Muscle of arm (tissue), 1 donor: ENCODE measurements at regions not wholly inside any gene's neighbourhood (a gene's known extent, or its start where the extent isn't known, plus 50 kb on each side); places are given as distances from the start of the nearest gene placed in this dataset.

Source experiments
- DNase-seq: peaks from one replicate; pipeline ENCODE4 v3.0.0-alpha.2; 2013

- DNase-seq = no peak
Observed at GRCh38 chr10:4197676-4198075, 412.7 kb upstream of the KLF6 start.

DNA sequence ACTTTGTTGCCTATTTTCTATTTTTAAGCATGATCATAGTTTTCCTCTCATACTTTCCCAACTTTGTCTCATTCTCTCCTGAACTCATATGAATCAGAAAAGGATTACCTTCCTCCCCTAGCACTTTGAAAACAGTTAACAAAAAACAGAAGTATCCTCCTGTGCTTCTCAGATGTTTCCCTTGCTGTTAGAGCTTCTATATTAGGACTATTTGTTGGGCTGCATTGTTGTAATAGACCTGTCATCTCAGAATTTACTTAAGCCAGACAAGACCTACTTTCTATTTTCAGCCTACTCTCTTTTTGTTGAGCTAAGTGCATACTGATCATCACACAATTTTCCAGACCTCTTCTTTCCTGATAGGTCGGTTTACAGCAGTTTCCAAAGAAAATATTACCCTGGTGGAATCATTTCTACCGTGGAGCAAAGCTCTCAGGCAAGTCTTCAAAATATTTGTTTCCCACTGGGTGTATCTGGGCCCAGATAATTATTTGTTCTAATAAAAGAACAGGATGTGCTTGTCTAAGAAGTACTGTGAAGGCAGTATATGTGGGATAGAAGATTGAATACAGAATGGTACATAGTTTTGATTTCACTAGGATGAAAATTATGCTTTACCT lies 411.9 kb upstream of the KLF6 start:
- peak; percentile 60 for DNase-seq

- DNase-seq = peak; percentile 58
Observed at GRCh38 chr10:4196183-4196582, 411.2 kb upstream of the KLF6 start.

- DNase-seq = no peak
Observed at GRCh38 chr10:4195213-4195612, 410.2 kb upstream of the KLF6 start.

DNA sequence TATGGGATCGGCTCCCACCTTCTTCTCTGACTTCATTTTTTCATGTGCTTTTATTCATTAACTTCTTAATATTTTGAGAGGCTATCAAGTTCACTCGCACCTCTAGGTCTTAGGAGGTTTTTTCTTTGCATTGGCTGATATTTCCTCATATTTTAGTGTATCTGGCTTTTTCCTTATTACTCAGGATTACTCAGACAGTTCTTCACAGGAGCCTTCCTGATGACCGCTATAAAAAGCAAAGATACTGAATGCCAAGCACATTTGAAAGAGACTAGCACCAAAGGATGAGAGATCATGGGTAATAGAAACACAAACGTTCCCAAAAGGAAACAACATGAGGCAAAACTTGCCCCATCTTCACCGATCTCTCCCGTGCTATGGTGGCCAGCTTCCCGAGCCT lies 409.2 kb upstream of the KLF6 start:
- DNase-seq = no peak

DNA sequence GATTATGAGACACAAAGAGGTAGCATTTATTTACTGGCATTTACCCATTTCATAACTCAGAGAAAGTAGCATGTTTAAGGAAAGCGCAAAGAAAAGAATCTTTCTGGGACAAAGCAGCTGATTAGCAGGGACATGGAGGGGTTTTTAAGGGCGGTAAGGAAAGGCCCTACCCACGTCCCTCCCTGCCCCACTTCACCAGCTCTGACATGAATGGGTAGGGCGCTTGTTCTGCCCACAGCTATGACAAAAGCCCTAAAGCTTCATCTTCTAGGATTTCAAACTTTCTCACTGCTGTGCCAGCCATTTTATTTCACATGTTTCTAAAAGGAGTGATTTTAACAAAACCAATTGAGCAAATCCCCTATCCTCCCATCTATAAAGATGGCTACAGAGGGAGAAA lies 406.9 kb upstream of the KLF6 start:
- DNase-seq = no peak

DNA sequence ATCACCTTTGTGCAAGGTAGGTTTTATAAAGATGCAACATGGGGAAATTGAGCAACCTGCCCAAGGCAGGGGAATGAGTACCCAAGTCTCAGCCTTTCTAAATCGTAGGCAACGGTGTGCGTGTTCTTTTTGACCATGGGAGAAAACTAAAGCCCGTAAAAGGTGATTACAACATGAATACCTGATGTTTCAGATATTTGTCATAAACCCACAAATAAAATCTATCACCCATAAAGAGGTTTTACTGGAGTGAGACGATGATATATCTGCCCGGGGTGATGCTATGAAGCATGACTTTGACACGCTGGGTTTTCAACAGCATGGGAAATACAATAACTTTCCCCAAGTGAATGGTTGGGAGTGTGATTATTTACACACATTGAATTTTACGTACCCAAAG lies 406.3 kb upstream of the KLF6 start:
- no peak for DNase-seq

DNA sequence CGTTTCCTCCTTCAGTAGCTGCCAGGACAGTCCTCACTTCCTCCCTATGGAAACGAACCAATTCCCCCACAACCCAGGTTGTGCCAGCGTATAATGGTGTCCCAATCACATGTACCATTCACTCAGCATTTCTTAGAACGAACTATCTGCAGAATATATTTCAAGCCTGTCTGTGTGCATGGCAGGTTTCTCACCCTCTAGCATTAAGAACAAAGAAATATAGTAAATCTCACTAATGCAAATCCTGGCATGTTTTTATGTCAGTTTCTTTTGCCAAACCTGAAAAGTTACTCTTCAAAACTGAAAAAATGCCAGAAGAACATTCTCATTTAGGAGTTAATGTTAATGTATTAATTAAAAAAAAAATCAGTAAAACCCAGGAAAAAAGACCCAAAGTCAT lies 405.9 kb upstream of the KLF6 start:
- DNase-seq = no peak

DNA sequence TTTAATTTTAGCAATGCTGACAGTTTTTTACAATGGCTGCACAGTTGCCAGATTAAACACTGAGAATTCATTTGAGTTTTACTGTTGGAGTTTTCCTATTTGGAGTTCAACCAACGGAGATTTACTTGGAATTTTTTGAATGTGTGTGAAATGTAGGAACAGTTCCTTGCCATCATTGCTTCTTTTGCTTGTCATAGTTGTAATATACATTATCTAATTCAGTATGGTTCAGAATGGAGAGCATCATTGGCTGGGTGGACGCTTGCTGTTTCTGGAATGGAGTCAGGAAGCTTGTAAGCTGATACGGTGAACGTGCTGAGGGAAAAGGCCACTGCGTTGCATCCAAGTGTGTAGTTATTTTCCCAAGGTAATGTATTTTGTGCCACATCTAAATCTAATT lies 404.3 kb upstream of the KLF6 start:
- DNase-seq = peak; percentile 58

- DNase-seq = no peak
Observed at GRCh38 chr10:4188406-4188805, 403.4 kb upstream of the KLF6 start.

DNA sequence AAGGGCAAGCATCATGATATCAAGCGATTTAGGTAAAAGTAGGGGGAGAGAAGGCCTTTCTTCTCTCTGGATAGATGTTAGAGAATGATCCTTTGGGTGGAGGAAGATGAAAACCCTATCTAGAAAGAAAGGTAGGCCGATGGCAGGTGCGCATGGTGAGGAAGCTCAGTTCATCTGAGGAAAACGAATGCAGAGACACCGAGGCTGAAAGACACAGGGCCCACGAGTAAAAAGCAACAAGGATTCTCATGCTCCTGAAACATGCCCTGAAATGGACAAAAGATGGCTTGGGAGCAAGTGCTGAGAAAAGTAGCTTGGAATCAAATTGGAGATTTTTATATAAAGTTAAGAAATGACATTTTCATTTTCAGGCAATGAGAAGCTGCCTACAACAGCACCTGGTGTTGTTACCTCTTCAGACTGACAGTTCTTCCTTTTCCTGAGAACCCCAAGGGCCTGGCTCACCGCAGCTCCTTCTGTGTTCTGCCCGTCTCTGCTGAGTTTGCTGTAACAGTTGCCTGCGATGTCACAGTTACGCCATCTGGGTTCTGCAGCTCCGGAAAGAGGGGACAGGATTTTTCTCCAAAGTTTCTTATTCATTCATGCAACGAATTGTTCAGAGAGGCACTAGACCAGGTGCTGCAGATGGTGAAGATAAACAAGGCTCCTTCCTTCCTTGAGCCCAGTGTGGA lies 402.0 kb upstream of the KLF6 start:
- DNase-seq = no peak

DNA sequence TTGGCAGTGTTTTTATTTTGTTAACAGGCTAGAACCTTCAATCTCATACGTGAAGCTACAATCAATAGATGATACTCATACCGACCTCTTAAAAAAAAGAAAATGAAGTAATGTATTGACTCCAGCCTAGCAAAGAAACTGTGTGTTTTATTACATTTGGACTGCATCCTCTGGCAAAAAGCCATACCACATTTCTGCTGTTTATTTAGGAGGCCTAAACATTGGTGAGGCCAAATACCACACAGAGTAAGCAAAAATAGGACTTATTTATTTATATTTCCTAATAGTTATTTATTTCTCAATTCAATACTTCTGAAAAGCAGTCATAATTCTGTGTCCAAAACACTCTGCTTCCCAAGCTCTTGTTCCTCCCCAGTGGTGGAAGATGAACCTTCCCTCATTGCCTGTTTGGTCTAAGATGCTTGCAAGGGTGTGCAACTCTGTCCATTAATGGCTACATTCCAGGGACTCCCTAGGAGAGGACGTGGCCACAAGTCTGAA lies 398.8 kb upstream of the KLF6 start:
- DNase-seq = peak; percentile 72

DNA sequence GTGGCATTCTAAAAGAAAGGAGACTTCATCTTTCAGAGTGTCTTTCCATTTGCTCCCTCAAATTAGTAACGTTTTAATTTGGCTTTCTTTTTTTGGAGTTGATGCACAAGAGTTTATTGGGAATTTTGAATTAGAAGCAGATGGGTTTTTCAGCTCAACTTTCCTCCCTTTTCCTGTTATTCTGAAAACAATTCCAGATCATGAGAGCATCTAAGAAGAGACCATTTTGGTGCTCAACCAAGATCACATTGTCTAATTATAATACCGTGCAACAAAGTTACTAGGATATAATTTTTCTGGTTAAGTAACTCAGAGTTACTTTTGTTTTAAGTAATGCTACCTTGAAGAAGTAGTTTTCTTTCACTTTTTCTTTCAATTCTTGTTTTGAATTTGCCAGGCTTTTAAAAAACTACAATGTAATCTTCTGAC lies 396.6 kb upstream of the KLF6 start:
- DNase-seq = no peak

DNA sequence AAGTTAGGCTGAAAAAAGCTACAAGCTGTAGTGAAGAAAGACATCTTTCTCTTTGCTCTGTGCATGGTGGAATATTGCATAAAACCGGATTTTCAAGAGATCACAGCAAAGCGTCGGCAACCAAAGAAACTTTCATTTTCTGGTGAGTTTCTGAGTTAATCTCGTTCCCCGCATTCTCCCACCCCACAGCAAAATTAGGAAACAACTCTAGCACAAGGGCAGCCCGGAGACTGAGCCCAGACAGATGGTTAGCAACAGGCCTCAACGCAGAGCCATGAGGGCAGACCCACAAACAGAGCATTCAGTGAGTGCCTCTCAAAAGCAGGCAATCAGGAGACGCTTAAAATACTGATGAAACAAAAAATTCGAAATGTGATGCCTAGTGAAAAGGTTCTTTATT lies 396.1 kb upstream of the KLF6 start:
- DNase-seq = no peak

- peak; percentile 76 for DNase-seq
Observed at GRCh38 chr10:4177791-4178190, 392.8 kb upstream of the KLF6 start.

DNA sequence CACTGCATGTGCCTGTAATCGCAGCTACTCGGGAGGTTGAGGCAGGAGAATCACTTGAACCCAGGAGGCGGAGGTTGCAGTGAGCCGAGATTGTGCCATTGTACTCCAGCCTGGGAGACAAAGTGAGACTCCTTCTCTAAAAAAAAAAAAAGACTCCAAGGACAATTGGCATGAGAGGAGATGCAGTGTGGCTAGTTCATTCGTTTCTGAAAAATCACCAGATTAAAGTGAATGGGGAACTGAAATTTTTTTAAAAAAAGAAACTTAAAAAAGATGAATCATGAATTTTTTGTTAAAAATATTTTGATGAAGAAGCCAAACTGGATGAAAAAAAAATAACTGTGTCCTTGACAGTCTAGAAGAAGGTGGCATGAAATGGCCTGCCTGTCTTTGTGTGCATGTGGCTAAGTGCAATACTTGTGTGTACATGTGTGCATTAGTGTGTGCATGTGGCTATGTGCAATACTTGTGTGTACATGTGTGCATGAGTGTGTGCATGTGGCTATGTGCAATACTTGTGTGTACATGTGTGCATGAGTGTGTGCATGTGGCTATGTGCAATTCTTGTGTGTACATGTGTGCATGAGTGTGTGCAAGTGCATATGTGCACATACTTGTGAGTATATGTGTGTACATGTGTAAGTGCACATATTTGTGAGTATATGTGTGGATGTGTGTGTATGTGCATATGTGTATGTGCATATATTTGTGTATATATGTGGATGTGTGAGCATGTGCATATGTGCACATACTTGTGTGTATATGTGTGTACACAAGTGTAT lies 391.7 kb upstream of the KLF6 start:
- DNase-seq = no peak

- DNase-seq = no peak
Observed at GRCh38 chr10:4174197-4174596, 389.2 kb upstream of the KLF6 start.

GRCh38 chr10:4170633-4171314 lies 385.8 kb upstream of the KLF6 start:
- no peak for DNase-seq

GRCh38 chr10:4170181-4170580 lies 385.2 kb upstream of the KLF6 start:
- DNase-seq = no peak

DNA sequence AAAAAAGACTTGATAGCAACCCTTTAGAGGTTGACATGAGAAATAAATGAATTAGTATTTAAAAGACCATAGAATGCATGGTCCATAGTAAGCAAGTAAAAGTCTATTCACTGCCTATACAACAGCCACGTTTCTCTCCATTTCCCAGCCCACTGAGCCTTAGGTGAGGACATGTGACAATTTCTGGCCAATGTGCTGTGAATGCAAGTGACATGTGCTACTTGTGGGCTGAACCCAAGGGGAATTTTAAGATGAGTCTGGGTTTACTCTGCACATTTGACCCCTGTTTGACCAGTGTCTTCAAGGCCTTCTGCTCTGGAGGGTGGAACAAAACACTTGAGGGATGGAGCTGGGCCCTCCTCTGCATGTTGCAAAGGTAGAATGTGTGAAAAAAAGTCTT lies 384.4 kb upstream of the KLF6 start:
- no peak for DNase-seq

GRCh38 chr10:4167216-4167615 lies 382.2 kb upstream of the KLF6 start:
- DNase-seq = no peak

GRCh38 chr10:4162571-4163286 lies 377.7 kb upstream of the KLF6 start:
- no peak for DNase-seq
